ENCODE measurements at regions not wholly inside any gene's neighbourhood (a gene's known extent, or its start where the extent isn't known, plus 50 kb on each side); places are given as distances from the start of the nearest gene placed in this dataset.

- TF ChIP-seq, protein P1, sequence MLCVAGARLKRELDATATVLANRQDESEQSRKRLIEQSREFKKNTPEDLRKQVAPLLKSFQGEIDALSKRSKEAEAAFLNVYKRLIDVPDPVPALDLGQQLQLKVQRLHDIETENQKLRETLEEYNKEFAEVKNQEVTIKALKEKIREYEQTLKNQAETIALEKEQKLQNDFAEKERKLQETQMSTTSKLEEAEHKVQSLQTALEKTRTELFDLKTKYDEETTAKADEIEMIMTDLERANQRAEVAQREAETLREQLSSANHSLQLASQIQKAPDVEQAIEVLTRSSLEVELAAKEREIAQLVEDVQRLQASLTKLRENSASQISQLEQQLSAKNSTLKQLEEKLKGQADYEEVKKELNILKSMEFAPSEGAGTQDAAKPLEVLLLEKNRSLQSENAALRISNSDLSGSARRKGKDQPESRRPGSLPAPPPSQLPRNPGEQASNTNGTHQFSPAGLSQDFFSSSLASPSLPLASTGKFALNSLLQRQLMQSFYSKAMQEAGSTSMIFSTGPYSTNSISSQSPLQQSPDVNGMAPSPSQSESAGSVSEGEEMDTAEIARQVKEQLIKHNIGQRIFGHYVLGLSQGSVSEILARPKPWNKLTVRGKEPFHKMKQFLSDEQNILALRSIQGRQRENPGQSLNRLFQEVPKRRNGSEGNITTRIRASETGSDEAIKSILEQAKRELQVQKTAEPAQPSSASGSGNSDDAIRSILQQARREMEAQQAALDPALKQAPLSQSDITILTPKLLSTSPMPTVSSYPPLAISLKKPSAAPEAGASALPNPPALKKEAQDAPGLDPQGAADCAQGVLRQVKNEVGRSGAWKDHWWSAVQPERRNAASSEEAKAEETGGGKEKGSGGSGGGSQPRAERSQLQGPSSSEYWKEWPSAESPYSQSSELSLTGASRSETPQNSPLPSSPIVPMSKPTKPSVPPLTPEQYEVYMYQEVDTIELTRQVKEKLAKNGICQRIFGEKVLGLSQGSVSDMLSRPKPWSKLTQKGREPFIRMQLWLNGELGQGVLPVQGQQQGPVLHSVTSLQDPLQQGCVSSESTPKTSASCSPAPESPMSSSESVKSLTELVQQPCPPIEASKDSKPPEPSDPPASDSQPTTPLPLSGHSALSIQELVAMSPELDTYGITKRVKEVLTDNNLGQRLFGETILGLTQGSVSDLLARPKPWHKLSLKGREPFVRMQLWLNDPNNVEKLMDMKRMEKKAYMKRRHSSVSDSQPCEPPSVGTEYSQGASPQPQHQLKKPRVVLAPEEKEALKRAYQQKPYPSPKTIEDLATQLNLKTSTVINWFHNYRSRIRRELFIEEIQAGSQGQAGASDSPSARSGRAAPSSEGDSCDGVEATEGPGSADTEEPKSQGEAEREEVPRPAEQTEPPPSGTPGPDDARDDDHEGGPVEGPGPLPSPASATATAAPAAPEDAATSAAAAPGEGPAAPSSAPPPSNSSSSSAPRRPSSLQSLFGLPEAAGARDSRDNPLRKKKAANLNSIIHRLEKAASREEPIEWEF (IDR thresholded peaks at IDR 0.05; ENCODE audit: insufficient replicate concordance, low read depth, low read length): no peak
- TF ChIP-seq NFXL1 (IDR thresholded peaks at IDR 0.05; ENCODE audit: borderline replicate concordance): no peak
- TF ChIP-seq ZZZ3 (IDR thresholded peaks at IDR 0.05; ENCODE audit: control insufficient read depth, insufficient read length, low read depth): no peak
- TF ChIP-seq, protein P2, sequence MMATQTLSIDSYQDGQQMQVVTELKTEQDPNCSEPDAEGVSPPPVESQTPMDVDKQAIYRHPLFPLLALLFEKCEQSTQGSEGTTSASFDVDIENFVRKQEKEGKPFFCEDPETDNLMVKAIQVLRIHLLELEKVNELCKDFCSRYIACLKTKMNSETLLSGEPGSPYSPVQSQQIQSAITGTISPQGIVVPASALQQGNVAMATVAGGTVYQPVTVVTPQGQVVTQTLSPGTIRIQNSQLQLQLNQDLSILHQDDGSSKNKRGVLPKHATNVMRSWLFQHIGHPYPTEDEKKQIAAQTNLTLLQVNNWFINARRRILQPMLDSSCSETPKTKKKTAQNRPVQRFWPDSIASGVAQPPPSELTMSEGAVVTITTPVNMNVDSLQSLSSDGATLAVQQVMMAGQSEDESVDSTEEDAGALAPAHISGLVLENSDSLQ (IDR thresholded peaks at IDR 0.05): no peak
These were observed 257.9 kb upstream of the TMEM132C start (continued) for GRCh38 chr12:128009108-128009507.

DNA sequence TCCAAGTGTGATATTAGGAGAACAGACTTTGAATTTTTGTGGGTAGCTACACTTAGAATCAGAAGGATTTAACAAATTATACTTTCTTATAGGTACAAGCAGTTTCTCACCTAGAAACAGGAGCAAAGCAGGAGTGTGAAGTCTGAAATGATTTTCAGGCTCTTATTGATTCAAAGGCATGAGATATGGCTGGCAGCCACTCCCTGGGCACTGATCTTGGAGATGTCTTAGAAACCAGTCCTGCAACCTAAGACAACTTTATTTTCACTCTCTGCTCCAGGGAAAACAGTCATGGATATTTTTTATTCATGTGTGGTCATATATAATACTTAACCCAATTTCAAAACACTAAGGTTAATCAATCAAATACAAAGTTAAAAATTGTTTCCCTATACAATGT is 254.9 kb upstream of the TMEM132C start:
- no peaks in the 10 kb centered on the region for H3K36me3 ChIP-seq (ENCODE audit: control insufficient read depth in 2 of 2, insufficient read depth in 2 of 2, low read length in 1 of 2)
- H3K9me3 ChIP-seq (replicated peaks; ENCODE audit: control insufficient read depth, insufficient read depth, low read length): no peaks in the 10 kb centered on the region
- RAD21 ChIA-PET (ENCODE audit: unreplicated experiment): no interaction called here
- no peaks in the 10 kb centered on the region for H4K20me1 ChIP-seq (ENCODE audit: control insufficient read depth, insufficient read depth)
- in situ Hi-C loops (cut with MboI) (no loop called here), intact Hi-C loops (cut with micrococcal nuclease; ENCODE audit: unreplicated experiment) (no loop called here)
- FAIRE-seq (no peak), ATAC-seq (no peak), DNase-seq (ENCODE audit: low read depth, low spot score) (no peak)
- BruUV-seq (replicated peaks): no TSS peak
- no peak overlapping the region for H2AFZ ChIP-seq (ENCODE audit: control insufficient read depth, low read depth, low read length)
- no peaks in the 10 kb centered on the region for H3K79me2 ChIP-seq (ENCODE audit: control insufficient read depth, insufficient read depth, low read length)
- CTCF ChIA-PET: no interaction called here
- no peak overlapping the region for H3K27ac ChIP-seq (ENCODE audit: control insufficient read depth, insufficient read depth)
- no peaks in the 10 kb centered on the region for H3K4me1 ChIP-seq (ENCODE audit: control insufficient read depth, insufficient read depth, low read length)
- no peaks in the 10 kb centered on the region for H3K27me3 ChIP-seq (replicated peaks in 1 of 2; ENCODE audit: control insufficient read depth in 2 of 2, insufficient read depth in 2 of 2, low read length in 1 of 2)
- SMC1A ChIA-PET (ENCODE audit: uncharacterized antibody, unreplicated experiment): no interaction called here
- H3K9ac ChIP-seq (ENCODE audit: control insufficient read depth, insufficient read depth, low read length): no peak overlapping the region
- no peak overlapping the region for H3K4me2 ChIP-seq (ENCODE audit: control insufficient read depth, insufficient read depth)
- no peak overlapping the region for H3K4me3 ChIP-seq
- TF ChIP-seq KAT2A (conservative IDR thresholded peaks at IDR 0.05; ENCODE audit: control insufficient read depth, low read depth, low read length) (no peak), CHD2 (IDR thresholded peaks at IDR 0.05; ENCODE audit: borderline replicate concordance, low read depth, low read length) (no peak), SMAD1 (IDR thresholded peaks at IDR 0.05; ENCODE audit: low read depth, partially characterized antibody) (no peak), CREM (IDR thresholded peaks at IDR 0.05; ENCODE audit: low read depth) (no peak), TARDBP (IDR thresholded peaks at IDR 0.05; ENCODE audit: borderline replicate concordance) (no peak), ZZZ3 (IDR thresholded peaks at IDR 0.05; ENCODE audit: control insufficient read depth, insufficient read length, low read depth) (no peak), ZNF24 (IDR thresholded peaks at IDR 0.05) (no peak), TAF1 (IDR thresholded peaks at IDR 0.05; ENCODE audit: borderline replicate concordance, low read depth, low read length) (no peak), SREBF2 (IDR thresholded peaks at IDR 0.05; ENCODE audit: low read length) (no peak), FOXM1 (IDR thresholded peaks at IDR 0.05; ENCODE audit: low read depth, low read length) (no peak), POLR2A (IDR thresholded peaks at IDR 0.05; ENCODE audit: low read depth, low read length) (no peak)
- POLR2A ChIA-PET: no interaction called here
